ENCODE measurements at regions not wholly inside any gene's neighbourhood (a gene's known extent, or its start where the extent isn't known, plus 50 kb on each side); places are given as distances from the start of the nearest gene placed in this dataset.

DNA sequence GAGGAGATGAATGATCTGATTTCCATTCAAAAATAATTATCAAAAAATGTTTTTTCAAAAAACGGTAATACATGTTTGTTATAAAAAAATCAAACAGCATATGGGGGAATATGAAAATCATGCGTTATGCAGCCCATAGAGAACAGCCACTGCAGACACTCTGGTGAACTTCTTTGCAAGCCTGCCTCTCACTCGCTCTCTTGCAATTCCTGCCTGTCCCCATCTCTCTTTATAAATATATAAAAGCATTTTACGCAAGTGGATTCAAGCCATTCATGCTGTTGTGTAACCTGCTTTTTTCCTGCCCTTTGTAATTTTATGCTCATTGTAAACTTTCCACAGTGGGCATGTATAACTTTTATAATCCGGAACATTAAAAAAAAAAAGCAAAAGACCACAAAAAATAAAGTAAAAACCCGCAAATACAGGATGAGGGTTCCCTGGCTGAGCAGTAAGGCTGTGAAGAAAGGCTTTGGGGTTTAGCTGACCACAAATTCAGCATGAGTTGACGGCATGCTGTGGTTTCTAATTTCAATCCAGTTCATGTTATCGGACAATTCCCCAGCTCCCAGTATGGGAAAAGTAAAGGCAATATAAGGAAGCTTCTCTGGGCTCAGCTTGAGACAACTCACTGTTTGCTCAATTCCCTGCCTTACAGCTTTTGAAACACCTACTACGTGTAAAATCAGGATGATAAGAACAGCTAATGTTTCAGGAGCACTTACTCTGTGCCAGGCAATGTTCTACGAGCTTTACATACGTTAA is 52.8 kb upstream of the ZBTB40 start:
- TF ChIP-seq, protein P1, sequence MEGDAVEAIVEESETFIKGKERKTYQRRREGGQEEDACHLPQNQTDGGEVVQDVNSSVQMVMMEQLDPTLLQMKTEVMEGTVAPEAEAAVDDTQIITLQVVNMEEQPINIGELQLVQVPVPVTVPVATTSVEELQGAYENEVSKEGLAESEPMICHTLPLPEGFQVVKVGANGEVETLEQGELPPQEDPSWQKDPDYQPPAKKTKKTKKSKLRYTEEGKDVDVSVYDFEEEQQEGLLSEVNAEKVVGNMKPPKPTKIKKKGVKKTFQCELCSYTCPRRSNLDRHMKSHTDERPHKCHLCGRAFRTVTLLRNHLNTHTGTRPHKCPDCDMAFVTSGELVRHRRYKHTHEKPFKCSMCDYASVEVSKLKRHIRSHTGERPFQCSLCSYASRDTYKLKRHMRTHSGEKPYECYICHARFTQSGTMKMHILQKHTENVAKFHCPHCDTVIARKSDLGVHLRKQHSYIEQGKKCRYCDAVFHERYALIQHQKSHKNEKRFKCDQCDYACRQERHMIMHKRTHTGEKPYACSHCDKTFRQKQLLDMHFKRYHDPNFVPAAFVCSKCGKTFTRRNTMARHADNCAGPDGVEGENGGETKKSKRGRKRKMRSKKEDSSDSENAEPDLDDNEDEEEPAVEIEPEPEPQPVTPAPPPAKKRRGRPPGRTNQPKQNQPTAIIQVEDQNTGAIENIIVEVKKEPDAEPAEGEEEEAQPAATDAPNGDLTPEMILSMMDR (IDR thresholded peaks at IDR 0.05; ENCODE audit: low read depth, low read length, missing control alignments), result no peak
- H3K4me3 ChIP-seq (ENCODE audit: low read depth, low read length), result no peak overlapping the region
- peaks cover 31% of the 10 kb centered on the region for H3K27me3 ChIP-seq (replicated peaks)
- in situ Hi-C loops (cut with HindIII; ENCODE audit: low pct_ligation_motif_present, low sequenced_read_pairs), result no loop called here
- no peak for DNase-seq
- no peak overlapping the region for H3K27ac ChIP-seq
- no peaks in the 10 kb centered on the region for H3K36me3 ChIP-seq (replicated peaks)

DNA sequence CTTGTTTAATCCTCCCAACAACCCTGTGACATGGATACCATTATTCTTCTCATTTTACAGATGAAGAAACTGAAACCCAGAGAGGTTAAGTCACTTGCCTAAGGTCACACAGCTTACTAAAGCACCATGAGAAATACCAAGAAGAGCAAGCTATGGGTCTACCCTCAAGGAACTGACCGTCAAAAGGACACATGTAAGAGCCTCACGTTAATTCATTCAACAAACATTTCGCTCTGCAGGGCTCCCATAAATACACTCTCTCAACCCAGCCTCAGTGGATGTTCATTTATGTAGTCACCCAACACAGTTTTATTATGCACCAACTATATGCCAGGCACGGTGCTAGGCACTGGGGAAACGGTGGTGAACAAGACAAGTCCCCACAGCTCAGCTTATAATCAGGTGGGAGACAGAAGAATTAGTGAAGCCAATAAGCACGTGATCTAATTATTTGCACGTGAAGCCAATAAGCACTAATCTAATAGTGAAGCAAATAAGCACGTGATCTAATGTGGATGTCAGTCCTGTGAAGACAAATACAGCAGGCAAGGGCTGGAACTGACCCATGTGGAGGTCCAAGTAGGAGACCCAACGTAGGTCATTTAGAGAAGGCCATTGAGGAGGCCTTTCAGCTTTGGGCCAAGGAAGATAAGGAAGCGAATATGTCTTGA is 52.1 kb upstream of the ZBTB40 start:
- Histone ChIP-seq H3K36me3 (replicated peaks) (no peaks in the 10 kb centered on the region), H3K4me3 (ENCODE audit: low read depth, low read length) (no peak overlapping the region), H3K27ac (no peak overlapping the region), H3K27me3 (replicated peaks) (peaks cover 31% of the 10 kb centered on the region)
- DNase-seq, result no peak
- in situ Hi-C loops (cut with HindIII; ENCODE audit: low pct_ligation_motif_present, low sequenced_read_pairs), result no loop called here
- TF ChIP-seq, protein P1 (IDR thresholded peaks at IDR 0.05; ENCODE audit: low read depth, low read length, missing control alignments), result no peak
